WTC11 (cell line): ENCODE measurements at regions not wholly inside any gene's neighbourhood (a gene's known extent, or its start where the extent isn't known, plus 50 kb on each side); places are given as distances from the start of the nearest gene placed in this dataset.
A peak's percentile ranks its signal among the peaks of the same experiment; 100 is the strongest.

ENCODE experiments used
- ATAC-seq: fragments of 200-7000 bp; cut with Tn5 transposase; 2 replicates; pipeline ENCODE4 v1.10.0; 2021; ENCODE audit warnings: mild to moderate bottlenecking, moderate library complexity
- CTCF ChIA-PET: fragments of 300-600 bp; sonication (Branson Sonifier 250); formaldehyde crosslinking; loops from one replicate; lab custom pipeline; 2021; ENCODE audit warnings: antibody characterized with exemption; lab: Charles Lee
- POLR2A ChIA-PET: fragments of 350-600 bp; sonication (Branson Sonifier 250); formaldehyde crosslinking; loops from one replicate; lab custom pipeline; 2021; ENCODE audit warnings: antibody characterized with exemption; lab: Charles Lee
- DNase-seq: peaks from one replicate; pipeline ENCODE4 v3.0.0; 2021; ENCODE audit warnings: low spot score
- H3K27ac Mint-ChIP-seq: 2 replicates; pipeline ENCODE4 v1.8.0; 2021; ENCODE audit warnings: mixed read lengths
- H3K27me3 Mint-ChIP-seq: 2 replicates; pipeline ENCODE4 v1.8.0; 2021; ENCODE audit warnings: low read depth, mild to moderate bottlenecking, moderate library complexity, mixed read lengths
- H3K36me3 Mint-ChIP-seq: 2 replicates; pipeline ENCODE4 v1.8.0; 2021; ENCODE audit warnings: mixed read lengths
- H3K4me1 Mint-ChIP-seq: 2 replicates; pipeline ENCODE4 v1.8.0; 2022; ENCODE audit warnings: mixed read lengths
- H3K4me3 Mint-ChIP-seq: 2 replicates; pipeline ENCODE4 v1.8.0; 2021; ENCODE audit warnings: mild to moderate bottlenecking, moderate library complexity, mixed read lengths
- H3K9me3 Mint-ChIP-seq: 2 replicates; pipeline ENCODE4 v1.8.0; 2021; ENCODE audit warnings: mixed read lengths
- FOXJ3 ChIP-seq: sonication (generic); formaldehyde crosslinking; IDR thresholded peaks from 2 replicates; pipeline ENCODE4 v1.9.0; 2021; ENCODE audit warnings: missing genetic modification reagents, mild to moderate bottlenecking, borderline replicate concordance
- GRHL2 ChIP-seq: fragments of 250-450 bp; sonication (Bioruptor Pico); IDR thresholded peaks from 2 replicates; pipeline ENCODE4 v1.8.0; 2022; ENCODE audit warnings: mild to moderate bottlenecking, moderate library complexity; ENCODE audit not compliant: insufficient replicate concordance, severe bottlenecking
- HMGA2 ChIP-seq: fragments of 250-450 bp; sonication (Bioruptor Pico); IDR thresholded peaks from 2 replicates; pipeline ENCODE4 v1.4.0; 2021; ENCODE audit warnings: mild to moderate bottlenecking, moderate library complexity
- NFATC4 ChIP-seq: fragments of 250-450 bp; sonication (Bioruptor Pico); IDR thresholded peaks from 2 replicates; pipeline ENCODE4 v1.9.0; 2021; ENCODE audit warnings: mild to moderate bottlenecking
- NFE2L1 ChIP-seq: sonication (generic); formaldehyde crosslinking; IDR thresholded peaks from 2 replicates; pipeline ENCODE4 v1.8.1; 2023; ENCODE audit warnings: missing genetic modification reagents
- ZNF263 ChIP-seq: sonication (generic); formaldehyde crosslinking; IDR thresholded peaks from 2 replicates; pipeline ENCODE4 v1.8.1; 2022; ENCODE audit warnings: low read depth, mild to moderate bottlenecking, moderate library complexity, missing genetic modification reagents
- ZNF317 ChIP-seq: sonication (generic); formaldehyde crosslinking; IDR thresholded peaks from 2 replicates; pipeline ENCODE4 v1.8.1; 2023; ENCODE audit warnings: low read depth, mild to moderate bottlenecking, moderate library complexity, missing genetic modification reagents, borderline replicate concordance
- ZNF396 ChIP-seq: fragments of 250-450 bp; sonication (Bioruptor Pico); IDR thresholded peaks from 2 replicates; pipeline ENCODE4 v1.8.0; 2021; ENCODE audit warnings: mild to moderate bottlenecking, moderate library complexity, borderline replicate concordance
- TF ChIP-seq, protein P1 (sequence below): sonication (generic); formaldehyde crosslinking; IDR thresholded peaks from 2 replicates; pipeline ENCODE4 v1.8.1; 2022; ENCODE audit warnings: low read depth, mild to moderate bottlenecking, moderate library complexity, missing genetic modification reagents, borderline replicate concordance
- TF ChIP-seq, protein P2 (sequence below): sonication (generic); formaldehyde crosslinking; IDR thresholded peaks from 2 replicates; pipeline ENCODE4 v1.8.1; 2022; ENCODE audit warnings: missing genetic modification reagents, borderline replicate concordance
- TF ChIP-seq, protein P3 (sequence below): sonication (generic); formaldehyde crosslinking; IDR thresholded peaks from 2 replicates; pipeline ENCODE4 v1.8.1; 2023; ENCODE audit warnings: mild to moderate bottlenecking, missing genetic modification reagents, moderate library complexity
- TF ChIP-seq, protein P4 (sequence below): sonication (generic); formaldehyde crosslinking; IDR thresholded peaks from 2 replicates; pipeline ENCODE4 v1.8.1; 2022; ENCODE audit warnings: mild to moderate bottlenecking, moderate library complexity, missing genetic modification reagents
- TF ChIP-seq, protein P5 (sequence below): sonication (generic); formaldehyde crosslinking; IDR thresholded peaks from 2 replicates; pipeline ENCODE4 v1.8.1; 2023; ENCODE audit warnings: mild to moderate bottlenecking, missing genetic modification reagents, borderline replicate concordance
- TF ChIP-seq, protein P6 (sequence below): fragments of 250-450 bp; sonication (Bioruptor Pico); conservative IDR thresholded peaks from 2 replicates; pipeline ENCODE4 v1.9.0; 2021; ENCODE audit warnings: mild to moderate bottlenecking
- TF ChIP-seq, protein P7 (sequence below): sonication (generic); formaldehyde crosslinking; IDR thresholded peaks from 2 replicates; pipeline ENCODE4 v1.8.0; 2023; ENCODE audit warnings: mild to moderate bottlenecking, missing genetic modification reagents
- TF ChIP-seq, protein P8 (sequence below): sonication (generic); formaldehyde crosslinking; IDR thresholded peaks from 2 replicates; pipeline ENCODE4 v1.8.1; 2022; ENCODE audit warnings: low read depth, missing genetic modification reagents, borderline replicate concordance

DNA sequence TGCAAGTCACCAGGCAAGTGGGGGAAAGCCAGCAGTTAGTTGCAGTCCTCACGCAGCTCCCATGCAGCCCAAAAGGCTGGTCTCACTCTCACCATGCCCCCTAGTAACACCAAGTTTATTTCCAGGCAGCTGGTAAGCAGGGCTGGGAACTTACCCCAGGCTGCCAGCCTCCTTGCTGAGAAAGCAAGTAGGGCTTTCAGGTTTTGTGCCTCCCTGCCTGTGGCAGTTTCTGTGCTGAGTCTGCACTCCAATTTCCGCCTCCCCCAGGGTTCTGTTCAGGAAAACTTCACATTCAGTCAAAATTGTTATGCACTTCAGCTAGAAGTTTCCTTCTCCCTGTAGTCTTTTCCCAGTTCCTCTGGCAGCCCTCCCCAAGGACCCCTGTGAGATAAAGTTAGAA, 102.0 kb upstream of the SGIP1 start:
- peak overlapping the region; percentile 38; the same call in 1 of the 2 replicates for H3K27ac Mint-ChIP-seq
- H3K27me3 Mint-ChIP-seq, result peaks cover 5% of the 10 kb centered on the region; the same call in 1 of the 2 replicates
- POLR2A ChIA-PET, result no interaction called here
- DNase-seq (no peak), ATAC-seq (peak; percentile 31; the same call in 1 of the 2 replicates)
- TF ChIP-seq NFATC4 (no peak), ZNF263 (no peak)
- TF ChIP-seq, protein P1, sequence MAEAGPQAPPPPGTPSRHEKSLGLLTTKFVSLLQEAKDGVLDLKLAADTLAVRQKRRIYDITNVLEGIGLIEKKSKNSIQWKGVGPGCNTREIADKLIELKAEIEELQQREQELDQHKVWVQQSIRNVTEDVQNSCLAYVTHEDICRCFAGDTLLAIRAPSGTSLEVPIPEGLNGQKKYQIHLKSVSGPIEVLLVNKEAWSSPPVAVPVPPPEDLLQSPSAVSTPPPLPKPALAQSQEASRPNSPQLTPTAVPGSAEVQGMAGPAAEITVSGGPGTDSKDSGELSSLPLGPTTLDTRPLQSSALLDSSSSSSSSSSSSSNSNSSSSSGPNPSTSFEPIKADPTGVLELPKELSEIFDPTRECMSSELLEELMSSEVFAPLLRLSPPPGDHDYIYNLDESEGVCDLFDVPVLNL (CRISPR knock-in tag), result no peak
- TF ChIP-seq, protein P2, sequence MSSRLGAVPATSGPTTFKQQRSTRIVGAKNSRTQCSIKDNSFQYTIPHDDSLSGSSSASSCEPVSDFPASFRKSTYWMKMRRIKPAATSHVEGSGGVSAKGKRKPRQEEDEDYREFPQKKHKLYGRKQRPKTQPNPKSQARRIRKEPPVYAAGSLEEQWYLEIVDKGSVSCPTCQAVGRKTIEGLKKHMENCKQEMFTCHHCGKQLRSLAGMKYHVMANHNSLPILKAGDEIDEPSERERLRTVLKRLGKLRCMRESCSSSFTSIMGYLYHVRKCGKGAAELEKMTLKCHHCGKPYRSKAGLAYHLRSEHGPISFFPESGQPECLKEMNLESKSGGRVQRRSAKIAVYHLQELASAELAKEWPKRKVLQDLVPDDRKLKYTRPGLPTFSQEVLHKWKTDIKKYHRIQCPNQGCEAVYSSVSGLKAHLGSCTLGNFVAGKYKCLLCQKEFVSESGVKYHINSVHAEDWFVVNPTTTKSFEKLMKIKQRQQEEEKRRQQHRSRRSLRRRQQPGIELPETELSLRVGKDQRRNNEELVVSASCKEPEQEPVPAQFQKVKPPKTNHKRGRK (CRISPR knock-in tag), result no peak
- peaks cover 43% of the 10 kb centered on the region for H3K9me3 Mint-ChIP-seq
- peaks cover 23% of the 10 kb centered on the region for H3K4me1 Mint-ChIP-seq
- peaks cover 44% of the 10 kb centered on the region for H3K36me3 Mint-ChIP-seq
- CTCF ChIA-PET, result interaction anchor here (1.5 to 1.7 kb wide), 2 partner anchors 14 to 57 kb away, joined by 3 to 4 read pairs; no protein-coding TSS in a partner anchor
- no peak overlapping the region for H3K4me3 Mint-ChIP-seq

DNA sequence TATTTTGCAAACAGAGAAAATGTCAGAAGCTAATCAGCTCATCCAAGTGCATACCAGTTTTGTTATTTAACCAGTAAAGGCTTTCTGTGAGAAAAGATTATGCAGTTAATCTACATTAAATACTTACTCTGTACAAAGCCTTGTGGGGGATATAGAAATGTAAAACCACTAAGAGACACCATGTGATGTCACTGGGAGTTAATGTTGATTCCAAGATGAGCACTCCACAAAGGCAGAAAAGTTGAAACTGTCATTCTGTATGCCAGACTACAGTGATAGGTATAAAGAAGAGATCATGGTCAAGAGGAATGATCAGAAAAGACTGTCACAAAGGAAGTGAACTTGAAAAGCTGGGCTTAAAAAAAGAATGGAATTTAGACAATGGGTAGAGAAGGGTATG, 100.3 kb upstream of the SGIP1 start:
- DNase-seq, result no peak
- peaks cover 29% of the 10 kb centered on the region for H3K36me3 Mint-ChIP-seq
- POLR2A ChIA-PET, result no interaction called here
- H3K27ac Mint-ChIP-seq, result no peak overlapping the region
- CTCF ChIA-PET, result interaction anchor here (1.5 to 3.1 kb wide), 2 partner anchors 12 to 13 kb away, joined by 4 to 23 read pairs; no protein-coding TSS in a partner anchor
- peaks cover 5% of the 10 kb centered on the region; the same call in 1 of the 2 replicates for H3K27me3 Mint-ChIP-seq
- ATAC-seq, result no peak
- peaks cover 30% of the 10 kb centered on the region for H3K9me3 Mint-ChIP-seq
- H3K4me3 Mint-ChIP-seq, result no peak overlapping the region
- peaks cover 26% of the 10 kb centered on the region for H3K4me1 Mint-ChIP-seq
- TF ChIP-seq, protein P3, sequence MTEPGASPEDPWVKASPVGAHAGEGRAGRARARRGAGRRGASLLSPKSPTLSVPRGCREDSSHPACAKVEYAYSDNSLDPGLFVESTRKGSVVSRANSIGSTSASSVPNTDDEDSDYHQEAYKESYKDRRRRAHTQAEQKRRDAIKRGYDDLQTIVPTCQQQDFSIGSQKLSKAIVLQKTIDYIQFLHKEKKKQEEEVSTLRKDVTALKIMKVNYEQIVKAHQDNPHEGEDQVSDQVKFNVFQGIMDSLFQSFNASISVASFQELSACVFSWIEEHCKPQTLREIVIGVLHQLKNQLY, result no peak
- TF ChIP-seq GRHL2 (CRISPR knock-in tag) (no peak), ZNF396 (CRISPR knock-in tag) (no peak), NFE2L1 (CRISPR knock-in tag) (no peak), ZNF317 (CRISPR knock-in tag) (no peak), HMGA2 (CRISPR knock-in tag) (no peak), FOXJ3 (CRISPR knock-in tag) (no peak)
- TF ChIP-seq, protein P4, sequence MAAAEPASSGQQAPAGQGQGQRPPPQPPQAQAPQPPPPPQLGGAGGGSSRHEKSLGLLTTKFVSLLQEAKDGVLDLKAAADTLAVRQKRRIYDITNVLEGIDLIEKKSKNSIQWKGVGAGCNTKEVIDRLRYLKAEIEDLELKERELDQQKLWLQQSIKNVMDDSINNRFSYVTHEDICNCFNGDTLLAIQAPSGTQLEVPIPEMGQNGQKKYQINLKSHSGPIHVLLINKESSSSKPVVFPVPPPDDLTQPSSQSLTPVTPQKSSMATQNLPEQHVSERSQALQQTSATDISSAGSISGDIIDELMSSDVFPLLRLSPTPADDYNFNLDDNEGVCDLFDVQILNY (CRISPR knock-in tag), result no peak
- TF ChIP-seq, protein P5, sequence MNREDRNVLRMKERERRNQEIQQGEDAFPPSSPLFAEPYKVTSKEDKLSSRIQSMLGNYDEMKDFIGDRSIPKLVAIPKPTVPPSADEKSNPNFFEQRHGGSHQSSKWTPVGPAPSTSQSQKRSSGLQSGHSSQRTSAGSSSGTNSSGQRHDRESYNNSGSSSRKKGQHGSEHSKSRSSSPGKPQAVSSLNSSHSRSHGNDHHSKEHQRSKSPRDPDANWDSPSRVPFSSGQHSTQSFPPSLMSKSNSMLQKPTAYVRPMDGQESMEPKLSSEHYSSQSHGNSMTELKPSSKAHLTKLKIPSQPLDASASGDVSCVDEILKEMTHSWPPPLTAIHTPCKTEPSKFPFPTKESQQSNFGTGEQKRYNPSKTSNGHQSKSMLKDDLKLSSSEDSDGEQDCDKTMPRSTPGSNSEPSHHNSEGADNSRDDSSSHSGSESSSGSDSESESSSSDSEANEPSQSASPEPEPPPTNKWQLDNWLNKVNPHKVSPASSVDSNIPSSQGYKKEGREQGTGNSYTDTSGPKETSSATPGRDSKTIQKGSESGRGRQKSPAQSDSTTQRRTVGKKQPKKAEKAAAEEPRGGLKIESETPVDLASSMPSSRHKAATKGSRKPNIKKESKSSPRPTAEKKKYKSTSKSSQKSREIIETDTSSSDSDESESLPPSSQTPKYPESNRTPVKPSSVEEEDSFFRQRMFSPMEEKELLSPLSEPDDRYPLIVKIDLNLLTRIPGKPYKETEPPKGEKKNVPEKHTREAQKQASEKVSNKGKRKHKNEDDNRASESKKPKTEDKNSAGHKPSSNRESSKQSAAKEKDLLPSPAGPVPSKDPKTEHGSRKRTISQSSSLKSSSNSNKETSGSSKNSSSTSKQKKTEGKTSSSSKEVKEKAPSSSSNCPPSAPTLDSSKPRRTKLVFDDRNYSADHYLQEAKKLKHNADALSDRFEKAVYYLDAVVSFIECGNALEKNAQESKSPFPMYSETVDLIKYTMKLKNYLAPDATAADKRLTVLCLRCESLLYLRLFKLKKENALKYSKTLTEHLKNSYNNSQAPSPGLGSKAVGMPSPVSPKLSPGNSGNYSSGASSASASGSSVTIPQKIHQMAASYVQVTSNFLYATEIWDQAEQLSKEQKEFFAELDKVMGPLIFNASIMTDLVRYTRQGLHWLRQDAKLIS, result no peak
- TF ChIP-seq, protein P2 (CRISPR knock-in tag), result no peak
- TF ChIP-seq, protein P6, sequence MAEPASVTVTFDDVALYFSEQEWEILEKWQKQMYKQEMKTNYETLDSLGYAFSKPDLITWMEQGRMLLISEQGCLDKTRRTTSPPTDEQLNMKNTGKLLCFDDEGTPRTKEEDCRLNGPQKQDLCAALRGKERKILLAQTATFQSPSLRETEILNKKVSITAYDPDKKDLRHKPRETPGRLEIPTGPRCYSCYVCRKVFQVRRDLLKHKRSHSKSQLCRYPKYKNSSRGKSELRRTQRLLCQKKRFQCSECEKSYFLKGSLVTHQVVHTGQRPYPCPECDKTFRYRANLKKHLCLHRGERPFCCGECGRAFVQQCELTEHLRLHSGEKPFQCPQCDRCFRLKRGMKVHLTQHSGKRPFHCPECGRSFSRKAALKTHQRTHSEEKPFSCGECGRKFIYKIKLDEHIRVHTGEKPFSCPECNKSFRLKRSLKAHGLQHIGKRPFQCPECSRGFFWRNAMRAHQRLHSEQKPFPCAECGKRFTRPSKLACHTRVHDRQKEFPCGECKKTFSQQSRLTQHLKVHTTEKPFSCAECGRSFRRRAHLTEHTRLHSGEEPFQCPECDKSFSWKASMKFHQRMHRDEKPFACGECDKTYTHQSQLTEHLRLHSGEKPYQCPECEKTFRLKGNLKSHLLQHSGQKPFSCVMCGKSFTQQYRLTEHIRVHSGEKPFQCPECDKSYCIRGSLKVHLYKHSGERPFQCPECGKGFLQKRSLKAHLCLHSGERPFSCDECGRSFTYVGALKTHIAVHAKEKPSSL (CRISPR knock-in tag), result no peak
- TF ChIP-seq, protein P7, sequence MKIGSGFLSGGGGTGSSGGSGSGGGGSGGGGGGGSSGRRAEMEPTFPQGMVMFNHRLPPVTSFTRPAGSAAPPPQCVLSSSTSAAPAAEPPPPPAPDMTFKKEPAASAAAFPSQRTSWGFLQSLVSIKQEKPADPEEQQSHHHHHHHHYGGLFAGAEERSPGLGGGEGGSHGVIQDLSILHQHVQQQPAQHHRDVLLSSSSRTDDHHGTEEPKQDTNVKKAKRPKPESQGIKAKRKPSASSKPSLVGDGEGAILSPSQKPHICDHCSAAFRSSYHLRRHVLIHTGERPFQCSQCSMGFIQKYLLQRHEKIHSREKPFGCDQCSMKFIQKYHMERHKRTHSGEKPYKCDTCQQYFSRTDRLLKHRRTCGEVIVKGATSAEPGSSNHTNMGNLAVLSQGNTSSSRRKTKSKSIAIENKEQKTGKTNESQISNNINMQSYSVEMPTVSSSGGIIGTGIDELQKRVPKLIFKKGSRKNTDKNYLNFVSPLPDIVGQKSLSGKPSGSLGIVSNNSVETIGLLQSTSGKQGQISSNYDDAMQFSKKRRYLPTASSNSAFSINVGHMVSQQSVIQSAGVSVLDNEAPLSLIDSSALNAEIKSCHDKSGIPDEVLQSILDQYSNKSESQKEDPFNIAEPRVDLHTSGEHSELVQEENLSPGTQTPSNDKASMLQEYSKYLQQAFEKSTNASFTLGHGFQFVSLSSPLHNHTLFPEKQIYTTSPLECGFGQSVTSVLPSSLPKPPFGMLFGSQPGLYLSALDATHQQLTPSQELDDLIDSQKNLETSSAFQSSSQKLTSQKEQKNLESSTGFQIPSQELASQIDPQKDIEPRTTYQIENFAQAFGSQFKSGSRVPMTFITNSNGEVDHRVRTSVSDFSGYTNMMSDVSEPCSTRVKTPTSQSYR (CRISPR knock-in tag), result no peak
- TF ChIP-seq, protein P8, sequence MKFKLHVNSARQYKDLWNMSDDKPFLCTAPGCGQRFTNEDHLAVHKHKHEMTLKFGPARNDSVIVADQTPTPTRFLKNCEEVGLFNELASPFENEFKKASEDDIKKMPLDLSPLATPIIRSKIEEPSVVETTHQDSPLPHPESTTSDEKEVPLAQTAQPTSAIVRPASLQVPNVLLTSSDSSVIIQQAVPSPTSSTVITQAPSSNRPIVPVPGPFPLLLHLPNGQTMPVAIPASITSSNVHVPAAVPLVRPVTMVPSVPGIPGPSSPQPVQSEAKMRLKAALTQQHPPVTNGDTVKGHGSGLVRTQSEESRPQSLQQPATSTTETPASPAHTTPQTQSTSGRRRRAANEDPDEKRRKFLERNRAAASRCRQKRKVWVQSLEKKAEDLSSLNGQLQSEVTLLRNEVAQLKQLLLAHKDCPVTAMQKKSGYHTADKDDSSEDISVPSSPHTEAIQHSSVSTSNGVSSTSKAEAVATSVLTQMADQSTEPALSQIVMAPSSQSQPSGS (CRISPR knock-in tag), result no peak
